Gastrocnemius medialis (tissue), 4 donors: ENCODE measurements at regions not wholly inside any gene's neighbourhood (a gene's known extent, or its start where the extent isn't known, plus 50 kb on each side); places are given as distances from the start of the nearest gene placed in this dataset.
"Not testable (repeated sequence)": the region's sequence is repeated elsewhere in the genome, so short reads cannot be mapped to it uniquely, and the experiment has no call there.

ENCODE experiments used
- CTCF ChIP-seq, 5 experiments: fragments of 450-650 bp in 3 of 5; fragments of 200-600 bp in 2 of 5; sonication (generic) in 2 of 5; IDR thresholded peaks in 4 of 5; conservative IDR thresholded peaks in 1 of 5; 1 replicate in 4 of 5; 2 replicates in 1 of 5; pipeline ENCODE4 v1.5.1; 2016 to 2019; ENCODE audit warnings: antibody characterized with exemption in 5 of 5, mild to moderate bottlenecking in 3 of 5, moderate library complexity in 3 of 5
- POLR2A ChIP-seq, 2 donors: fragments of 450-650 bp; IDR thresholded peaks; one replicate each; pipeline ENCODE4 v1.6.1; 2017; ENCODE audit warnings: antibody characterized with exemption in 2 of 2, mild to moderate bottlenecking in 2 of 2, moderate library complexity in 2 of 2

- not testable (repeated sequence) for TF ChIP-seq CTCF (IDR thresholded peaks at IDR 0.05 in 4 of 5, conservative IDR thresholded peaks at IDR 0.05 in 1 of 5); POLR2A (IDR thresholded peaks at IDR 0.05)
Measured at GRCh38 chr7:20927178-20927577, 140.5 kb upstream of the SP8 start.
